ENCODE measurements at regions not wholly inside any gene's neighbourhood (a gene's known extent, or its start where the extent isn't known, plus 50 kb on each side); places are given as distances from the start of the nearest gene placed in this dataset.

- no peak for TF ChIP-seq CTCF (IDR thresholded peaks at IDR 0.05)
- no peak for TF ChIP-seq YY1 (IDR thresholded peaks at IDR 0.05; ENCODE audit: low read depth)
- no peak for TF ChIP-seq POLR2AphosphoS5 (IDR thresholded peaks at IDR 0.05; ENCODE audit: low read depth, low read length)
- no peak for TF ChIP-seq SMC3 (IDR thresholded peaks at IDR 0.05; ENCODE audit: low read depth, low read length)
- no peak for TF ChIP-seq RFX5 (IDR thresholded peaks at IDR 0.05; ENCODE audit: low read length)
- no peak for TF ChIP-seq SIN3A (IDR thresholded peaks at IDR 0.05; ENCODE audit: borderline replicate concordance, low read depth, low read length)
- TF ChIP-seq FOXM1 (IDR thresholded peaks at IDR 0.05; ENCODE audit: low read depth) = no peak
- TF ChIP-seq REST (IDR thresholded peaks at IDR 0.05; ENCODE audit: low read depth, low read length) = no peak
- TF ChIP-seq PBX3 (IDR thresholded peaks at IDR 0.05) = no peak
- no peak for TF ChIP-seq EP300 (IDR thresholded peaks at IDR 0.05; ENCODE audit: borderline replicate concordance in 1 of 2, low read depth in 1 of 2, low read length in 1 of 2)
- TF ChIP-seq TCF12 (IDR thresholded peaks at IDR 0.05) = no peak
Observed at GRCh38 chr10:94268652-94269051, 94.1 kb downstream of the NOC3L start.
